ENCODE measurements at regions not wholly inside any gene's neighbourhood (a gene's known extent, or its start where the extent isn't known, plus 50 kb on each side); places are given as distances from the start of the nearest gene placed in this dataset.

DNA sequence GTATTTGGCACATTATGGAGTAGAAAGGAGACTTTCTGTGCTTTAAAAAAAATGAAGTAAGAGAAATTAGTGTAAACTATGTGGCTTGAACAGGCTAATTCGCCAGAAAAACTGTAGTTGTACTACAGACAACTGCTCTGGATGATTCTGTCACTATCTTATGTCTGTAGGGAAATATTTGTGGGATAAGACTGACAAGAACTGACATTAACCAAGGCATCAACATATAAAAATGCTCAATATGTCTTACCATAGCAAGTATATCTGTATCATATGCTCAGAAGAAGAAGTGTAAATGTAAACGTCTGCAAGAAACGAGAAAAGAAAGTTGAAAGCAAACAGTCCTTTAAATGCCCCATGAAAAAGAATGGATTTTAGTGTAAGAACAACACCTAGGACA is 1545.0 kb downstream of the CDH8 start (continued):
- TF ChIP-seq ZNF462 (CRISPR knock-in tag; IDR thresholded peaks at IDR 0.05) (no peak), CREB1 (CRISPR knock-in tag; IDR thresholded peaks at IDR 0.05; ENCODE audit: low read depth) (no peak), JUNB (IDR thresholded peaks at IDR 0.05; ENCODE audit: unreplicated experiment) (no peak), ZNF331 (CRISPR knock-in tag; IDR thresholded peaks at IDR 0.05; ENCODE audit: low read depth) (no peak), NANOG (IDR thresholded peaks at IDR 0.05; ENCODE audit: borderline replicate concordance) (no peak), ZNF114 (CRISPR knock-in tag; IDR thresholded peaks at IDR 0.05) (no peak)

DNA sequence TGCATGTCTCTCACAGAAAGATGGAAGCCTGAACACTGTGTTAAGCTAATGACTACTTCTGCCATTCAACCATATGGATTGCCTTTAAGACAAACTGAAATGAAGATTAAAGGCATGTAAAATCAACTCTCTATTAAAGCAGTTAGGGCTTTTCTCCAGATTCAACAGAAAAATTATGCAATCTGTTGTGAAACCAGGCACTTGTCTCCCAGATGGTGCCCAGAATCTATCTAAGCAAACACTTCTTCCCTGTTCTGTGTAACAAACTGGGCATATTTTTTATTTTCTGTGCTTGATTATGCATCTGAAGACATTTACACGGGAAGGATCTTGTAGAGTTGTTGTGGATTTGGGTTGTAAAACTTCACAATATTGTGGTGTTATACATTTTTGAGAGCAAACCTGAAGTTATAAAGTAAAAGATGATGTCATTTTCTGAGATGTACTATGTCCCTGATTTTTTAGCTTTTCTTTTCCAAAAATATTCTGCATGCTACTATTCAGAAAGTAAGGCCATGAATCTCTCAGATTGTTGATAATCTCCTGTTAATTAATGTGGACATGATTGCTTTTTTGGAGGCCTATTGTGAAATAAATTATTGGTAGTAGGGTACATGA is 1550.3 kb downstream of the CDH8 start:
- no peaks in the 10 kb centered on the region for H3F3A ChIP-seq (replicated peaks; ENCODE audit: low read depth)
- Mint-ChIP-seq H3K27me3 (ENCODE audit: insufficient read depth, low read depth, poor library complexity) (peaks cover 3% of the 10 kb centered on the region), H3K36me3 (ENCODE audit: low read depth) (no peaks in the 10 kb centered on the region), H3K4me3 (no peak overlapping the region), H3K27ac (no peak overlapping the region), H3K9me3 (no peaks in the 10 kb centered on the region), H3K4me1 (peaks cover 8% of the 10 kb centered on the region)
- H2AFZ ChIP-seq: no peak overlapping the region
- H3K27ac ChIP-seq (ENCODE audit: low read depth): no peak overlapping the region
- H3K36me3 ChIP-seq (ENCODE audit: insufficient read depth): no peaks in the 10 kb centered on the region
- no peaks in the 10 kb centered on the region for H4K20me1 ChIP-seq (replicated peaks; ENCODE audit: insufficient read depth)
- no peaks in the 10 kb centered on the region for H3K79me2 ChIP-seq (replicated peaks; ENCODE audit: insufficient read depth)
- H3K27me3 ChIP-seq (ENCODE audit: insufficient read depth): no peaks in the 10 kb centered on the region
- no peak overlapping the region for H3K4me2 ChIP-seq
- H3K4me1 ChIP-seq (ENCODE audit: insufficient read depth): peaks cover 3% of the 10 kb centered on the region; the same call in 1 of the 2 replicates
- H3K9me2 ChIP-seq (ENCODE audit: insufficient read depth): no peaks in the 10 kb centered on the region
- DNase-seq (ENCODE audit: low spot score) (no peak), ATAC-seq (no peak)
- H3K4me3 ChIP-seq: no peak overlapping the region
- TF ChIP-seq CREB1 (CRISPR knock-in tag; IDR thresholded peaks at IDR 0.05; ENCODE audit: low read depth) (no peak), STAT1 (IDR thresholded peaks at IDR 0.05; ENCODE audit: unreplicated experiment) (no peak), REST (IDR thresholded peaks at IDR 0.05; ENCODE audit: unreplicated experiment) (no peak), ZNF114 (CRISPR knock-in tag; IDR thresholded peaks at IDR 0.05) (no peak), ZNF331 (CRISPR knock-in tag; IDR thresholded peaks at IDR 0.05; ENCODE audit: low read depth) (no peak), NANOG (IDR thresholded peaks at IDR 0.05; ENCODE audit: borderline replicate concordance) (no peak)
- TF ChIP-seq, protein P1, sequence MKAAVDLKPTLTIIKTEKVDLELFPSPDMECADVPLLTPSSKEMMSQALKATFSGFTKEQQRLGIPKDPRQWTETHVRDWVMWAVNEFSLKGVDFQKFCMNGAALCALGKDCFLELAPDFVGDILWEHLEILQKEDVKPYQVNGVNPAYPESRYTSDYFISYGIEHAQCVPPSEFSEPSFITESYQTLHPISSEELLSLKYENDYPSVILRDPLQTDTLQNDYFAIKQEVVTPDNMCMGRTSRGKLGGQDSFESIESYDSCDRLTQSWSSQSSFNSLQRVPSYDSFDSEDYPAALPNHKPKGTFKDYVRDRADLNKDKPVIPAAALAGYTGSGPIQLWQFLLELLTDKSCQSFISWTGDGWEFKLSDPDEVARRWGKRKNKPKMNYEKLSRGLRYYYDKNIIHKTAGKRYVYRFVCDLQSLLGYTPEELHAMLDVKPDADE (IDR thresholded peaks at IDR 0.05): no peak
